ENCODE measurements at regions not wholly inside any gene's neighbourhood (a gene's known extent, or its start where the extent isn't known, plus 50 kb on each side); places are given as distances from the start of the nearest gene placed in this dataset.

- H3K27me3 ChIP-seq, result no peaks in the 10 kb centered on the region
- no peak overlapping the region for H3K4me3 ChIP-seq
- intact Hi-C loops (cut with DNase I), result no loop called here
- no peaks in the 10 kb centered on the region for H3K36me3 ChIP-seq
- 73 to 91% (median 80%) methylated on average over 3 of the region's 3 CpGs for WGBS, 3 donors
- H3K4me1 ChIP-seq (ENCODE audit: insufficient read depth), result no peaks in the 10 kb centered on the region
- DNase-seq, result no peak
- TF ChIP-seq, protein P1, sequence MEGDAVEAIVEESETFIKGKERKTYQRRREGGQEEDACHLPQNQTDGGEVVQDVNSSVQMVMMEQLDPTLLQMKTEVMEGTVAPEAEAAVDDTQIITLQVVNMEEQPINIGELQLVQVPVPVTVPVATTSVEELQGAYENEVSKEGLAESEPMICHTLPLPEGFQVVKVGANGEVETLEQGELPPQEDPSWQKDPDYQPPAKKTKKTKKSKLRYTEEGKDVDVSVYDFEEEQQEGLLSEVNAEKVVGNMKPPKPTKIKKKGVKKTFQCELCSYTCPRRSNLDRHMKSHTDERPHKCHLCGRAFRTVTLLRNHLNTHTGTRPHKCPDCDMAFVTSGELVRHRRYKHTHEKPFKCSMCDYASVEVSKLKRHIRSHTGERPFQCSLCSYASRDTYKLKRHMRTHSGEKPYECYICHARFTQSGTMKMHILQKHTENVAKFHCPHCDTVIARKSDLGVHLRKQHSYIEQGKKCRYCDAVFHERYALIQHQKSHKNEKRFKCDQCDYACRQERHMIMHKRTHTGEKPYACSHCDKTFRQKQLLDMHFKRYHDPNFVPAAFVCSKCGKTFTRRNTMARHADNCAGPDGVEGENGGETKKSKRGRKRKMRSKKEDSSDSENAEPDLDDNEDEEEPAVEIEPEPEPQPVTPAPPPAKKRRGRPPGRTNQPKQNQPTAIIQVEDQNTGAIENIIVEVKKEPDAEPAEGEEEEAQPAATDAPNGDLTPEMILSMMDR (IDR thresholded peaks at IDR 0.05), result no peak
- TF ChIP-seq EP300 (IDR thresholded peaks at IDR 0.05), result no peak
- no peak for TF ChIP-seq POLR2A (IDR thresholded peaks at IDR 0.05)
- no peaks in the 10 kb centered on the region for H3K9me3 ChIP-seq
- H3K27ac ChIP-seq, result no peak overlapping the region
Measured at GRCh38 chr9:88930716-88931115, 60.6 kb upstream of the S1PR3 start.

GRCh38 chr9:88932766-88933165 is 58.5 kb upstream of the S1PR3 start:
- DNase-seq, result no peak
- Histone ChIP-seq H3K36me3 (no peaks in the 10 kb centered on the region), H3K27ac (no peak overlapping the region), H3K9me3 (no peaks in the 10 kb centered on the region), H3K4me3 (no peak overlapping the region), H3K4me1 (ENCODE audit: insufficient read depth) (no peaks in the 10 kb centered on the region), H3K27me3 (no peaks in the 10 kb centered on the region)
- WGBS, 3 donors, result 91 to 92% (median 91%) methylated on average over 13 of the region's 13 CpGs
- TF ChIP-seq EP300 (IDR thresholded peaks at IDR 0.05) (no peak), POLR2A (IDR thresholded peaks at IDR 0.05) (no peak)
- TF ChIP-seq, protein P1 (IDR thresholded peaks at IDR 0.05), result no peak
- intact Hi-C loops (cut with DNase I), result no loop called here

- no peak overlapping the region for H3K27ac ChIP-seq
- H3K4me1 ChIP-seq (ENCODE audit: insufficient read depth), result no peaks in the 10 kb centered on the region
- intact Hi-C loops (cut with DNase I), result no loop called here
- TF ChIP-seq EP300 (IDR thresholded peaks at IDR 0.05), result no peak
- TF ChIP-seq POLR2A (IDR thresholded peaks at IDR 0.05), result no peak
- TF ChIP-seq, protein P1 (IDR thresholded peaks at IDR 0.05), result no peak
- no peak for DNase-seq
- no peaks in the 10 kb centered on the region for H3K27me3 ChIP-seq
- H3K4me3 ChIP-seq, result no peak overlapping the region
- no peaks in the 10 kb centered on the region for H3K9me3 ChIP-seq
- 78 to 82% (median 81%) methylated on average over 11 of the region's 11 CpGs for WGBS, 3 donors
- no peaks in the 10 kb centered on the region for H3K36me3 ChIP-seq
Measured at GRCh38 chr9:88933607-88934379, 57.5 kb upstream of the S1PR3 start.

DNA sequence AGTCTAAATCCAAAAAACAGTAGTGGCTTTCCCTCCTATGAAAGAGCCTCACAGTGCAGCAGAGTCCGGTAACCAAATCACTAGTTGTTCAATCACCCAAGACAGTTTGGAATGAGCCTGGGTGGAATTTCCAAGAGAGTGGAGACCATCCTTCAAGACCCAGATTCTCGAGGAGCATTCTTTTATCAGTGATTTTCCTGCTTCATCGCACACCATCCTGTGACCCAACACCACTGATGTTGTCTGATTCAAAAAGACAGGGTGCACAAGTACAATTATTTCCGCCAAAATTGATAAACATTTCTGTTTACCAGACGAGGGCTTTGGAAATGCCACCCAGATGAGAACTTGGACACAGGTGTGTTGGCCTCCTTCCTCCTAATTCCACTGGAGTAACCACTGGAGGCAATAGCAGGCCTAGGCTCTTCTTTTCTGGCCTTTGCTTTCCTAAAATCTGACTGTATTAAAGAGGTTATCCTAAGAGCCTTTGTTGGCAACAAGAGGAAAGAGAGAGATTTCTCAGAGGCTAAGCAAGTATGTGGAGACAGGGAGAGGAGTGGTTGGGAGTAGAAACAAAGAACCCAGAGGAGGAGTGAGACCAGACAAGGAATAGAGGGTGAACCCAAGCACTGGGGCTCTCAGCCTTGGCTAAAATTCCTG is 56.3 kb upstream of the S1PR3 start:
- no peak overlapping the region for H3K27ac ChIP-seq
- WGBS, 3 donors, result 60 to 86% (median 78%) methylated on average over 5 of the region's 5 CpGs

More for the DNA sequence above, 56.3 kb upstream of the S1PR3 start:
- Histone ChIP-seq H3K36me3 (no peaks in the 10 kb centered on the region), H3K27me3 (no peaks in the 10 kb centered on the region), H3K4me3 (no peak overlapping the region), H3K4me1 (ENCODE audit: insufficient read depth) (no peaks in the 10 kb centered on the region), H3K9me3 (no peaks in the 10 kb centered on the region)
- no peak for DNase-seq
- intact Hi-C loops (cut with DNase I), result no loop called here
- TF ChIP-seq EP300 (IDR thresholded peaks at IDR 0.05) (no peak), POLR2A (IDR thresholded peaks at IDR 0.05) (no peak)
- TF ChIP-seq, protein P1 (IDR thresholded peaks at IDR 0.05), result no peak

Data from ovary (tissue), 7 donors.